Urothelium cell line (cell line): ENCODE measurements at regions not wholly inside any gene's neighbourhood (a gene's known extent, or its start where the extent isn't known, plus 50 kb on each side); places are given as distances from the start of the nearest gene placed in this dataset.
"Not testable (repeated sequence)": the region's sequence is repeated elsewhere in the genome, so short reads cannot be mapped to it uniquely, and the experiment has no call there.

Source experiments
- DNase-seq: peaks from one replicate; pipeline ENCODE4 v3.0.0; 2011; ENCODE audit warnings: low spot score, mixed read lengths
- FAIRE-seq: peaks from 2 replicates; lab custom pipeline; 2011; peaks lifted over from hg19 to GRCh38; lab: Jason Lieb, UNC

- no peak for FAIRE-seq
- DNase-seq, result no peak
These were observed 103.9 kb upstream of the KCND3 start for GRCh38 chr1:112093372-112093694.

GRCh38 chr1:112099979-112100378, 110.5 kb upstream of the KCND3 start:
- no peak for FAIRE-seq

GRCh38 chr1:112105557-112105956, 116.1 kb upstream of the KCND3 start:
- DNase-seq (no peak), FAIRE-seq (peak; percentile 27)

More at GRCh38 chr1:112099979-112100378, 110.5 kb upstream of the KCND3 start:
- no peak for DNase-seq

GRCh38 chr1:112110031-112110430, 120.6 kb upstream of the KCND3 start:
- no peak for DNase-seq

GRCh38 chr1:112111734-112112133, 122.3 kb upstream of the KCND3 start:
- no peak for FAIRE-seq

More at GRCh38 chr1:112110031-112110430, 120.6 kb upstream of the KCND3 start:
- no peak for FAIRE-seq

GRCh38 chr1:112114540-112114939, 125.1 kb upstream of the KCND3 start:
- FAIRE-seq, result no peak
- DNase-seq, result no peak

More at GRCh38 chr1:112111734-112112133, 122.3 kb upstream of the KCND3 start:
- DNase-seq, result no peak

GRCh38 chr1:112126598-112126997, 137.1 kb upstream of the KCND3 start:
- DNase-seq (no peak), FAIRE-seq (no peak)

- not testable (repeated sequence) for FAIRE-seq, DNase-seq
These were observed 138.1 kb upstream of the KCND3 start for GRCh38 chr1:112127606-112128005.

- DNase-seq (no peak), FAIRE-seq (no peak)
These were observed 144.0 kb upstream of the KCND3 start for GRCh38 chr1:112133487-112133886.

GRCh38 chr1:112140743-112141142, 151.3 kb upstream of the KCND3 start:
- FAIRE-seq (no peak), DNase-seq (no peak)

GRCh38 chr1:112141301-112141700, 151.8 kb upstream of the KCND3 start:
- FAIRE-seq (no peak), DNase-seq (no peak)

GRCh38 chr1:112141923-112142322, 152.5 kb upstream of the KCND3 start:
- no peak for FAIRE-seq
- DNase-seq, result no peak

- DNase-seq (no peak), FAIRE-seq (no peak)
These were observed 154.5 kb upstream of the KCND3 start for GRCh38 chr1:112143871-112144441.

GRCh38 chr1:112144733-112145426, 155.4 kb upstream of the KCND3 start:
- DNase-seq (no peak), FAIRE-seq (no peak)

GRCh38 chr1:112146201-112146715, 156.8 kb upstream of the KCND3 start:
- FAIRE-seq, result no peak
- DNase-seq, result no peak

GRCh38 chr1:112160214-112160613, 170.7 kb upstream of the KCND3 start:
- not testable (repeated sequence) for DNase-seq, FAIRE-seq

- DNase-seq (no peak), FAIRE-seq (no peak)
These were observed 175.9 kb upstream of the KCND3 start for GRCh38 chr1:112165375-112165774.

GRCh38 chr1:112169517-112169916, 180.0 kb upstream of the KCND3 start:
- no peak for DNase-seq
- FAIRE-seq, result no peak

- FAIRE-seq, result no peak
- peak; percentile 69 for DNase-seq
These were observed 182.9 kb upstream of the KCND3 start for GRCh38 chr1:112172294-112172882.

- no peak for DNase-seq
- no peak for FAIRE-seq
These were observed 187.8 kb upstream of the KCND3 start for GRCh38 chr1:112177314-112177713.

GRCh38 chr1:112188611-112189010, 199.1 kb upstream of the KCND3 start:
- FAIRE-seq, result no peak
- DNase-seq, result no peak

- FAIRE-seq, result peak; percentile 17
- no peak for DNase-seq
These were observed 199.9 kb upstream of the CTTNBP2NL start for GRCh38 chr1:112196008-112196588.
